HEK293T (cell line): ENCODE measurements at regions not wholly inside any gene's neighbourhood (a gene's known extent, or its start where the extent isn't known, plus 50 kb on each side); places are given as distances from the start of the nearest gene placed in this dataset.

Source experiments
- FOXK2 ChIP-seq: fragments of 450-650 bp; IDR thresholded peaks from 2 replicates; pipeline ENCODE4 v1.6.1; 2016; ENCODE audit warnings: mild to moderate bottlenecking
- SP1 ChIP-seq: fragments of 450-650 bp; IDR thresholded peaks from 2 replicates; pipeline ENCODE4 v1.6.1; 2017
- SUZ12 ChIP-seq: fragments of 450-650 bp; IDR thresholded peaks from 2 replicates; pipeline ENCODE4 v1.6.1; 2016; ENCODE audit warnings: mild to moderate bottlenecking
- TARDBP ChIP-seq: fragments of 450-650 bp; IDR thresholded peaks from 2 replicates; pipeline ENCODE4 v1.6.1; 2016

GRCh38 chr13:71249011-71249410, 618.0 kb downstream of the DACH1 start:
- TF ChIP-seq SUZ12 (no peak), TARDBP (no peak), SP1 (no peak), FOXK2 (no peak)
